ENCODE measurements at regions not wholly inside any gene's neighbourhood (a gene's known extent, or its start where the extent isn't known, plus 50 kb on each side); places are given as distances from the start of the nearest gene placed in this dataset.
"Not testable (repeated sequence)": the region's sequence is repeated elsewhere in the genome, so short reads cannot be mapped to it uniquely, and the experiment has no call there.

- peaks cover 27% of the 10 kb centered on the region for H3K36me3 Mint-ChIP-seq (ENCODE audit: low read depth)
- DNase-seq (ENCODE audit: low spot score); H4K20me1 ChIP-seq (replicated peaks; ENCODE audit: insufficient read depth); H3K4me1 Mint-ChIP-seq; H3K4me2 ChIP-seq; H3F3A ChIP-seq (replicated peaks; ENCODE audit: low read depth); H3K36me3 ChIP-seq (ENCODE audit: insufficient read depth); H3K27ac ChIP-seq (ENCODE audit: low read depth); H3K27me3 ChIP-seq (ENCODE audit: insufficient read depth); H3K4me3 ChIP-seq; H2AFZ ChIP-seq; H3K27me3 Mint-ChIP-seq (ENCODE audit: insufficient read depth, low read depth, poor library complexity); H3K27ac Mint-ChIP-seq; H3K9me2 ChIP-seq (ENCODE audit: insufficient read depth); H3K4me1 ChIP-seq (ENCODE audit: insufficient read depth); H3K4me3 Mint-ChIP-seq; H3K79me2 ChIP-seq (replicated peaks; ENCODE audit: insufficient read depth); ATAC-seq: not testable (repeated sequence)
- H3K9me3 Mint-ChIP-seq, result peaks cover 39% of the 10 kb centered on the region
Observed at GRCh38 chr18:11344576-11344975, 195.2 kb upstream of the PIEZO2 start.

GRCh38 chr18:11343096-11343495, 193.7 kb upstream of the PIEZO2 start:
- Histone ChIP-seq H3K36me3 (ENCODE audit: insufficient read depth) (0 out of 2 replicates have a peak, but pooled peaks cover 6% of the 10 kb centered on the region), H4K20me1 (replicated peaks; ENCODE audit: insufficient read depth) (no peaks in the 10 kb centered on the region), H2AFZ (no peak overlapping the region), H3F3A (replicated peaks; ENCODE audit: low read depth) (no peaks in the 10 kb centered on the region), H3K27me3 (ENCODE audit: insufficient read depth) (no peaks in the 10 kb centered on the region), H3K79me2 (replicated peaks; ENCODE audit: insufficient read depth) (no peaks in the 10 kb centered on the region), H3K4me3 (no peak overlapping the region), H3K4me2 (no peak overlapping the region), H3K4me1 (ENCODE audit: insufficient read depth) (no peaks in the 10 kb centered on the region), H3K9me2 (ENCODE audit: insufficient read depth) (0 out of 2 replicates have a peak, but pooled peaks cover 2% of the 10 kb centered on the region), H3K27ac (ENCODE audit: low read depth) (no peak overlapping the region)
- ATAC-seq (no peak), DNase-seq (ENCODE audit: low spot score) (no peak)
- peaks cover 23% of the 10 kb centered on the region for H3K36me3 Mint-ChIP-seq (ENCODE audit: low read depth)
- H3K27ac Mint-ChIP-seq, result no peak overlapping the region
- peaks cover 1% of the 10 kb centered on the region for H3K27me3 Mint-ChIP-seq (ENCODE audit: insufficient read depth, low read depth, poor library complexity)
- TF ChIP-seq POLR2AphosphoS5 (IDR thresholded peaks at IDR 0.05; ENCODE audit: low read depth) (no peak), REST (IDR thresholded peaks at IDR 0.05; ENCODE audit: unreplicated experiment) (no peak), JUNB (IDR thresholded peaks at IDR 0.05; ENCODE audit: unreplicated experiment) (no peak), CTCF (conservative IDR thresholded peaks at IDR 0.05; ENCODE audit: low read depth in 2 of 2) (no peak), ETS1 (IDR thresholded peaks at IDR 0.05) (no peak), CREB1 (CRISPR knock-in tag; IDR thresholded peaks at IDR 0.05; ENCODE audit: low read depth) (no peak), ZNF114 (CRISPR knock-in tag; IDR thresholded peaks at IDR 0.05) (no peak), ZNF331 (CRISPR knock-in tag; IDR thresholded peaks at IDR 0.05; ENCODE audit: low read depth) (no peak), NANOG (IDR thresholded peaks at IDR 0.05; ENCODE audit: borderline replicate concordance) (no peak), EZH2 (IDR thresholded peaks at IDR 0.05; ENCODE audit: low read depth, unreplicated experiment) (no peak), STAT1 (IDR thresholded peaks at IDR 0.05; ENCODE audit: unreplicated experiment) (no peak), EZH2phosphoT487 (IDR thresholded peaks at IDR 0.05; ENCODE audit: unreplicated experiment) (no peak)
- H3K9me3 Mint-ChIP-seq, result peaks cover 34% of the 10 kb centered on the region
- H3K4me1 Mint-ChIP-seq, result no peaks in the 10 kb centered on the region
- H3K4me3 Mint-ChIP-seq, result no peak overlapping the region

GRCh38 chr18:11342115-11342514, 192.7 kb upstream of the PIEZO2 start:
- H2AFZ ChIP-seq; H3K79me2 ChIP-seq (replicated peaks; ENCODE audit: insufficient read depth); H3K9me2 ChIP-seq (ENCODE audit: insufficient read depth); H3K36me3 ChIP-seq (ENCODE audit: insufficient read depth); H3K27ac ChIP-seq (ENCODE audit: low read depth); H3K4me3 Mint-ChIP-seq; H4K20me1 ChIP-seq (replicated peaks; ENCODE audit: insufficient read depth); H3F3A ChIP-seq (replicated peaks; ENCODE audit: low read depth); H3K4me2 ChIP-seq; H3K4me1 ChIP-seq (ENCODE audit: insufficient read depth); H3K27me3 Mint-ChIP-seq (ENCODE audit: insufficient read depth, low read depth, poor library complexity); H3K4me3 ChIP-seq; H3K4me1 Mint-ChIP-seq; H3K27ac Mint-ChIP-seq; H3K27me3 ChIP-seq (ENCODE audit: insufficient read depth); ATAC-seq; DNase-seq (ENCODE audit: low spot score): not testable (repeated sequence)
- H3K9me3 Mint-ChIP-seq, result peaks cover 34% of the 10 kb centered on the region
- H3K36me3 Mint-ChIP-seq (ENCODE audit: low read depth), result peaks cover 23% of the 10 kb centered on the region
